GM20431 (cell line): ENCODE measurements at regions not wholly inside any gene's neighbourhood (a gene's known extent, or its start where the extent isn't known, plus 50 kb on each side); places are given as distances from the start of the nearest gene placed in this dataset.

Source experiments
- in situ Hi-C: fragments of 300-500 bp; cut with MseI, MboI; formaldehyde crosslinking; loops from one replicate; pipeline ENCODE4 v1.15.0; 2020; ENCODE audit warnings: low sequenced_read_pairs; ENCODE audit not compliant: unreplicated experiment

DNA sequence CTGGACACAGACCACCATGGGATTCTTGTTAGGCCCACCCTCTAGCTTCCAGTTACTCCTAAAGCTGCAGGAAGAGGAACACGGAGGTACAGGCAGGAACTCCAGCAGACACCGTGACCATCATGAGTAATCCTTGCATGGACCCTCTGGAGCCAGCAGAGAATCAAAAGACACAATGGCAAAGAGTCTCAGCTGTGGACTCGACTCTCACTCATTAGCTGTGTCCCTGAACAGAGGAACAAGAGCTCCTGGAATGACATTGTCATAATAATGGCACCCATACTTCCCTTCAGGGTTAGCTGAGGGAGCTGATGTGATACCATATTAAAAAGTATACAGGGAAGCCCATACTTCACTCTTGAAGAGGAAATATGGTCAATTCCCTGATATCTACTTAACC is 176.3 kb upstream of the ASIC2 start:
- in situ Hi-C loops: no loop called here

DNA sequence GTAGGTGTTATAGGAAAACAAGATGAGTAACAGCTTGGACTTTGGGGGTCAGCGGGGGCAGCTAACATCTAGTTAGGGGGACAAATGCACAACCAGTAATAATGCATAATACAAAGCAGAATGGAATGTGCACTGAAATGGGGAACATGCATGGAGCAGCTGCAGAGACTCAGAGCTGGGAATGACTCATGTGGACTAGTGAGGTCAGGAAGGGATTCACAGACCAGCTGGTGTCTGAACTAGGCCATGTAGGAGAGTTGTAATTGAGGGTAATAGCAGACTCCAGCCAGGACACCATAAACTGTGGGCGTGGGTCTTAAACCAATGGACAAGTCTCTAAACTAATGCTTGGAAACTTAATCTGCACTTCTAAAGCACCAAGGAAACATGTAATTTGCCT is 176.8 kb upstream of the ASIC2 start:
- in situ Hi-C loops: no loop called here

DNA sequence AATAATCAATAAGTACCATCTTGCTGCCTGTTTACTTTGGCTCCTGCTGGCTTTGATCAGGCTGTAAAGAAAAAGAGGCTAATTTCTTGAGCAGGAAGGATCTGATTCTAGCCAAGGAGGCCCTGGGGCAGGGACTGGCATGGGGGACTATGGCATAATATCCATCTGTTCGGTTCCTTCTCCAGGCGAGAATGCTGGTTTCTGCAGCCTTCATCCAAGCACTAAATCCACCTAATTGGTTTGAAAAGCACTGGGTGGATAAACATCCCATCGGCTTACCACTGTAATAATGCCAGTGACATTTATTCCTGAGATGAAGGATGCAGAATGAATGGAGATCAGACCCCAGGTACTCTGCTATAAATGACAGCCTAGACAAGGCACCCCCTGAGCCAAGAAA is 180.0 kb upstream of the ASIC2 start:
- in situ Hi-C loops: no loop called here

DNA sequence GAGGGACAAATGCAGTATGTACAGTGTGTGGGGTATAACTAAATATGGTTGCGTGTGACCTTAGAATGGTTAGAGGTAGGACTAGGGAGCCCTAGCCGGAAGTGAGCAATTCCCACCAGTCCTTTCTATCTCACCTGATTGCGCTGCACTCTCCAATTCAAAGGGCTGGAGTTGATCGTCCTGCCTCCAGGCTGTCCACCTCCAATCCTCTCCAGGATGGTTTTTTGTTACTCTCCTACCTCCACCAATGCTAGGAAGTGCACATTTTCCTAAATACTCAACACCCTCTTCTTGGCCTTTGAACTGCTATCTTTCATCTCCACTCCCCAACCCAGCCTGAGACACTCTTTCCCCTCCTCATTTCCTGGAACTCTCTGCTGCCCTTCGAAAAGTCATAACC is 181.7 kb upstream of the ASIC2 start:
- in situ Hi-C loops: no loop called here

DNA sequence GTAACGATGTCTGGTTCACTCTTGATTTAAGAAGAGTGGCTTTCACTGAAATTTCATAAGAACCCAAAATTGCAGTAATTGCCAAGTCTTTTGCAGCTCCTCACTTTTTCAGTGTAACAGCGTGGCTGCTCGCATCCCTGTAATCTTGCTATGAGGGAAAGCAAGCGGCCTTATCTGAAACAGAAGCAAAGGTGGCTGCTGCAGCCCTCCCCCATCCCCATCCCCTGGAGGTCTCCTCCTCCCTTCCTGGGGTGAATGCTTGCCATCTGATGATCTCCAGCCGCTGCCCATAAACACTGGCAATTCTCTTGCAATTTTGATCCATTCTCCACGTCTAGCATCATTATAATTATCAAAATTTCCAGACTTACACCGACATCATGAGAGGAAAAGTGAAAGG is 182.5 kb upstream of the ASIC2 start:
- in situ Hi-C loops: no loop called here

DNA sequence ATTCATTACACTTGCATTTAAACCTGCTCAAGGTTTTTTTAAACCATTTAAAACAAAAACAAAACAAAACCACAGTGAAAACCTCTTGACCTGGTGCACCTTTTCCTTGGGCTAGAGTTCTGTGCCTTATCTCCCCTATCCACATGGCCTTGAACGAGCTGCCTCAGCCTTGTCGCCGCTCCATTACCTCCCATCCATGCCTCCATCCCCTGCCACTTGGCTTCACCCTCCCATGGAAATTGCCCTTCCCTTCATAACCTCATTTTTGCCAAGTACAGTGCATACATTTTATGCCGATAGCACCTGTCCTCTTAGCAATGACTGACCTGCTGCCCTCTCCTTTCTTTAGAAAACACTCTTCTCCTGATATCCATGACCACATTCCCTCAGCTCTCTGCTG is 188.6 kb upstream of the ASIC2 start:
- in situ Hi-C loops: no loop called here

DNA sequence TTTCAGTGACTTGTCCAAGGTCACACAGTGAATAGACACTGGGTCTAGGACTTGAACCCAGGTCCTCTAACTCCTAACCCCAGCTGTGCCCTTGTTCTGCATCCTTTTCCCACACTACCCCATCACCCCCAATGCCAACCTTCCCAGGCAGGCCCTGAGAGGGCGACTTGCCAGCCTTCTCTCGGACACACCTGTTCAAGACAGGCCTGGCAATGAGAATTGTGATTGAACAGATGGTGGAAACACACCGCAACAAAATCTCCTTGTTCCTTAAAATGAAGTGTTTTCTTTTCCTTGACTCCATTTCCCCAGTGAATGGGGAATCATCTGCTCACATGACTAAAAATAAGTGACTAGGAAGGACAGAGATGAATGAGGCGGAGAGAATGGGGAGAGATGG is 189.5 kb upstream of the ASIC2 start:
- in situ Hi-C loops: no loop called here

DNA sequence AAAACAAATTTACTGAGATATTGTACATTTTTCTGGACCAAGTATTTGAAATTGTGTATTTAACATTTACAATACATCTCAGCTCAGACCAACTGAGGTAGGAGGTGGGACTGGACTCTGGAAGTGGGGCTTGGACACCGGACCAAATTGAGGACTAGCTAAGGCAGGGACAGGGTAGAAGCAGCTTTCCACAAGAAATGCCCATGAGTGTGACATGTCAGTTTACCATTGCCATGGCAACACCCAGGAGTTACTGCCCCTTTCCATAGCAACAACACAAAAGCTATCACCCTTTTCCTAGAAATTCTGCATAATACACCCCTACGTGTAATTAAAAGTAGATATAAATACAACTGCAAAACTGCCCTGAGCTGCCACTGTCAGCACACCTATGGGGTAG is 191.5 kb upstream of the ASIC2 start:
- in situ Hi-C loops: no loop called here

DNA sequence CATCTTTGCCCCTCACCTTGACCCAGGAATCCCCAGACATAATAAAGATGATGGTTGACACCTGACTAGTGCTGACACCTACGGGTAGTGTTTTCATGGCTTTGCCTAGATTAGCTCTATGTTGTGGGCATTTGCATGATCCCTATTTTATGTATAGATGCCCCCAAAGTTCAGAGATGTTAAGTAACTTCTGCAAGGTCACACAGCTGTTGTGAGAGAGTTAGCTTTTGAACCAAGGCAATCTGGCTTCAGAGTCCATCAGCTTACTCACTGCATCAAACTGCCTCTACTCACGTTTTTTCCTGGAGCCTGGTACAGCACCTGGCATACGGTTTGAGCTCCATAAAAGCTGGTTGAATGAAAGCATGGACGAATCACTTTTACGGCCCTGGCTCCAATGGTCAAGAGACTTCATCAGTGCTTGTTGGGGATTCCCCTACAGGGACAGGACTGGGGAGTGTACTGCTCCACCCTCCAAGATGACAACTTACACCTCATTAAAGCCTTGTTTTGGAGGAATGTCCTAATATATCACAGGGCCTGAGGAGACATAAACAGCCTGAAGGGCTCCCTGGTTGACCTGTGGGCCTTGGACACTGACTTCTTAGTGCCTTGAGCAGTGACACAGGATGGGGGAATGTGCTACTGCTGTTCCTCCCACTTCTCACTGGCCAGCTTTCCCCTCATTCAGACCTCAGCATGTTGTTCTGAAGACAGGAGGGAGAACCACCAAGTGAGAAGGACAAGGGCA is 193.2 kb upstream of the ASIC2 start:
- in situ Hi-C loops: no loop called here

DNA sequence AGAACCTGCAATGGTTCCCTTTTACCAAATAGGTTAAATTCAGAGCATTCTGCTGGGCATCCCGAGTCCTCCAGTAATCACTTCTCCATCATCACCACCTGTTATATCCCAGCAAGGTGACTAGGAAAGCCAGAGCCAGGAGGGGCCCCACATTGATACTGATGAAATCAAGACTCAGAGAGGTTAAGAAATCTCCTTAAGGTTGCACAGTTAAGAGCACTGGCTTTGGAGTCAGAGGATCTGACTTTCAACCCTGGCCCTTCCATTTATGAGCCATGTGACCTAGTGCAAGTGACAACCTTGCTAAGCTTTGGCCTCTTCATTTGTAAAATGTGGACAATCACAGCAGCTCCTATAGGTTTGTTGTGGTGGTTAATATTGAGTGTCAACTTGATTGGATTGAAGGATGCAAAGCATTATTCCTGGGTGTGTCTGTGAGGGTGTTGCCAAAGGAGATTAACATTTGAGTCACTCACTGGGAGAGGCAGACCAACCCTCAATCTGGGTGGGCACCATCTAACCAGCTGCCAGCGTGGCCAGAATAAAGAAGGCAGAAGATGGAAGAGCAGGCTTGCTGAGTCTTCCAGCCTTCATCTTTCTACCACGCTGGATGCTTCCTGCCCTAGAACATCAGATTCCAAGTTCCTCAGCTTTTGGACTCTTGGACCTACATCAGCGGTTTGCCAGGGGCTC is 194.2 kb upstream of the ASIC2 start:
- in situ Hi-C loops: no loop called here

DNA sequence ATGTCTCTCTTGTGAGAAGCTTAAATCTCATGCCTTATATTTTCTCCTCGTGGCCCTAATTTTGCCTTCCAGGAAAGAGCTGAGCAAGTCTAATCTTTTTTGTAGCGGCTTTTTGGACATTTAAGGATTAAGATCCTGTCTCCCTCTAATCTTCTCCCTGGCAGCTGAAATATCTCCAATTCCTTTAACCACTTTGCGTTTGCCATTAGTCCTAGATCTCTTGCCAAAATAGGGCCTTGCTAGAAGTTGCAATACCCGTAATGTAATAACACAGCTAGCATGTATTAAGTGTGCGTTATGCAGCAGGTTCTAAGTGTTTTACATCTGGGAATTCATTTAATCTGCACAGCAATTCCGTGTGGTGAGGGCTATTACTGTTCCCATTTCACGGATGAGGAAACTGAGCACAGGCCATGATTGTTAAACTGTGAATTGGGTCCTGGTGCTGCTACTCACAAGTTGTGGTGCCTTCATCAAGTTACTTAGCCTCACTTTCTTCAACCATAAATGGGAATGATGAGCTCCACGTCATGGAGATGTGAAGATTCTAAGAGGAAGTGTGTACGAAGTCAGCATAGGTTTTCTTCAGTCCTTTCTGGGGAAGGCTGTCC is 198.9 kb upstream of the ASIC2 start:
- in situ Hi-C loops: no loop called here

DNA sequence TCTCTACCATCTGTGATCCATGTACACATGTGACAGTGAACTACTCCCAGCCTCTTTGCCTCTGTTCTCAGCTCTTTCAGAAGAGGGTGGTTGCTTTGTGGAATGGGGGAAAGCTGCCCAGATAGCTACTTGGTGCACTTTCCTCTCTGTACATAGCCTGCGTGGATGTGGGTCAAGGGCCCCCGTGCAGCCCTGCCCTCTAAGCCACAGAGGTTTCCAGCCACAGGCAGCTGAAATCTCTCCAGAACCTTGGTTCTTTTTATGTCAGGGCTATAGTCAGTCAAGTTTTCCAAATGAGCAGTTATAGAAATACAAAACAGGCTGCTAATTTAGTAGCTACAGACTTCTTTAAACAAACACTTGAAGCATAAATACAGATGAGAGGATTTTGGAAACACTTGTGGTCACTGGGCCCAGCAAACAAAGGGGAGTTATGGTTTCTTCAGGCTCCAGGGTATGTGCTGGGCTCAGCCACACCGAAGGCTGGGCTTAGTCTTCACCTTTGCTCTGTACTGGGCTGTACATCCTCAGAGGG is 199.7 kb upstream of the ASIC2 start:
- in situ Hi-C loops: no loop called here

DNA sequence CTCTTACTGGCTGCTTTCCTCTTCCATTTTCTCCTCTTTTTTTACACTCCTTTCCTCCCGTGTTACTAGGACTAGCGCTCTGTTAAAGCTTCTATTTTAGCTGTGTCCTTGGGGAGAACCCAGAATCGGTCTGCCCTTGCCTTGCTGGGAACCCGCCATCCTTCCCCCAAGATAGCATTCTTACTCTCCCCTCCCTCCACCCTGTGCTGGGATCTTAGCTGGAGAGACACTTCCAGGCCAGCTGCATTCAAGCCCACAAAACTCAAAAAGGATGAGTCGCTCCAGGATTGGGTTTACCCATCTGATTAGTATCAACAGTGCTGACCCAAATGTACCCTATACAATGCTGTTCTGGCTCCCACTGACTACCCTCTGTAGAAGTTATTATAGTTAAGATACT is 200.5 kb upstream of the ASIC2 start:
- in situ Hi-C loops: no loop called here

DNA sequence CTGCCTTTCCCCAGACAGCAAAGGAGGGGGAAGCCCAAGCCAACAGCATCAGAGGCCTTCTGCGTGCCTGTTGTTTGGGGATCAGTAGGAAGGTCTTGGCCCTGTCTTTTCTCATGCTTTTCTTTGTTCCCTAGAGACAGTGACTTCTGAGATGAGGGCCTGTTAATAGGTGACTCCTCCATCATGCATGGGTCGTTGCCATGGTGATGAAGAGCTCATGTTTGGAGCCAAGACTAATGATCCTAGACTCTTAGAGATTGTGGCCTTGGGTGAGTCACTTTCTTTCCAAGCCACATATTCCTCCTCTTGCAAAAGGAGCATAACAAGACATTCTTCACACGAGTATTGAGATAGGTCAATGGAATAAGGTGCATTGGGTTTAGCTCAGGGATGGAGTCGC is 201.1 kb upstream of the ASIC2 start:
- in situ Hi-C loops: no loop called here

DNA sequence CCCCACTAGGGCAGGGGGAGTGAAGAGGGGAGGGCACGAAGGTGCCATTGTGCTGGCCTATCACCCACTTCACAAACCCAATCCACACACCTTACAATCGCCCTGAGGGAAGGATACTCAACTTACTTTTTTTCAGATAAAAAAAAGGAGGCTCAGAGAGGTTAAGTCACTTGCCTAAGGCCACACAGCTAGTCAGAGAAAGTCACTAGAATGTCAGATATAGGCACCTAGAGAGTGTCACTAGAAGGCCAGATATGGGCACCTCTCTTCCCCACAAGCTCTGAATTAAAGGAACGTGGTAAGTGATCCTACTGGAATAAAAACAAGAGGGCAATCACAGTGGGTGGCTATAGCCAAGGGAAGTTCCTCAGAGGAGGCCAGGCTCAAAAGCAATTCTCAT is 204.5 kb upstream of the ASIC2 start:
- in situ Hi-C loops: no loop called here

DNA sequence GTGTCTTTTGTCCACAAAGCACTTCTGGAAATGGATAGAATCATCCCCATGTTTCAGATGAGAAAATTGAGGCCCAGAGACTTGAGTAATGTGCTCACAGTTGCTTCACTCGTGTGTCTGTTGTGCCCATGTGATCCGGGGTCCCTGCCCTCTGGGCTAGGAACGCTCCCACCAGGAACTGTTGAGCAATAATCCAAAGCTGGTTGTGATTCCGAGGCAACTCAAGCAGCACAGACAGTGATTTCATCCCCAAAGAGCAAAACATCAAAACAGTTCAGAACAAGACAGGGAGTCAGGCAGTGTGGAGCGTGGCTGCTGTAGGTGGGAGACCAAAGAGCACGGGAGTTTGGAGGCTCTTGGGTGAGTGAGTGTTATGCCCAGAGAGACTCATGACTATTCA is 205.0 kb upstream of the ASIC2 start:
- in situ Hi-C loops: no loop called here

DNA sequence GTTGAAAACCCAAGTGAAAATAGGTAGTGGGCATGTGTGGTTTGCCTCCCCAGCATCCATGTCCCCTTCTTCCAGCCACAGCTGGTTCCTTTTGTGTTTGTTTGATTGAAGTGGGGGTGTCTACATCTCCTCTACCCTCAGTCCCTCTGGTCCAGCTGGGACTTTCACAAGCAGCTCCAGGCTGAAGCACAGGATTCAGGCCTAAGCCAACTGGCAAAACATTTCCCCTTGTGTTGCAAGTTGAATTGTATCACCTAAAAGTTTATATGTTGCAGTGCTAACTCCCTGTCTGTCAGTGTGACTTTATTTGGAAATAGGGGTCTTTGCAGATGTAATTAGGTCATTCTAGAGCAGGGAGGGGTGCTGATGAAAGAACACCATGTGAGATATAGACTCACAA is 205.9 kb upstream of the ASIC2 start:
- in situ Hi-C loops: no loop called here

DNA sequence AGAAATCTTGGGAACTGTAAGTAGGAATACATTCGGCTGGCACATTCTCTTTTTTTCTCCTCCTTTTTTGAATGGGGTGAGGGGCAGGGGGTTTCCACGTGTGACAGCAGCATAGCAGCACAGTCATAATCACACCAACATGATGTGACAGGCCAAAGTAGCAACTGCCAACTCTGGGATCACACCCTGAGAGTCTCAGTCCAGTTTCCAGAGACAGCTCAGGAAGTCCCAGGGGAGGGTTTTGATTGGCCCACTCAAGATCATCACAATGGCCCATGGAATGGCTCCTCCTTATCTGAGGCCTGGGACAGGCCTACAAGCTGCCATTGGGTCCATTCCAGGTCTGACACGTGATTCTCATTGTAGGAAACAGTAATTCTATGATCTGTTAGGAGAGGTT is 207.1 kb upstream of the ASIC2 start:
- in situ Hi-C loops: no loop called here

DNA sequence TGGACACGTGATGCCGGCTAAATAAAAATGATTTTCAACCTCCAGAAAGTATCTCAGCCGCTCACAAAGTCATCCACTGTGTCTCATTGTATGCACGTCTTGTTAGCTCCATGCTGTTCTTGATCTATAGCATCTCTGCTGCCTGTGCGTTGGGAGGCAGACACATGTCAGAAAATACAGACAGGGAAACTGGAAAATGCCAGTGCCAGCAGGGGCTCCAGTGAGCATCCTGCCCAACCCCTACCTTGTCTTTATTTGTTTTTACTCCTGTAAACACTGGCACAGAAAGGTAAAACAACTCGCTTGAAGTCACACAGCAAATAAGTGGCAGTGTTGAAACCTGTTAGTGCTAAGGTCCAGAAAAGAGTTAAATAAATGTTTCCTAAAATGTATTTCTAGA is 208.1 kb upstream of the ASIC2 start:
- in situ Hi-C loops: no loop called here

DNA sequence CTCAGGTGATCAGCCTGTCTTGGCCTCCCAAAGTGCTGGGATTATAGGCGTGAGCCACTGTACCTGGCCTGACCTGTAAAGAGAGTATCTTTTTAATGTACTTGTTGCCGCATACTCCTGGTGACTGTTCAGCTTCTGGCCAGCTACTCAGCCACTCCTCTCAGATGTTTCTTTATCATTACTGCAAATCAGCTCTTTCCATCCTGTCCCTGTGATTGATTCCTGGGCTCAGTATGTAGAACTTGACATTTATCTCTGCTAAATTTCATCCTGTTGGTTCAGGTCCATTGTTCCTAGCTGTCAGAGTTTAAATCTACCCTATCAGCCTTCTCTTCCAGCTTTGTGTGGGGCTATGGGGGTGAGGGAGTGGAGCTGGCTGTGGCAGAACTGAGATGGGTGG is 211.5 kb upstream of the ASIC2 start:
- in situ Hi-C loops: no loop called here

DNA sequence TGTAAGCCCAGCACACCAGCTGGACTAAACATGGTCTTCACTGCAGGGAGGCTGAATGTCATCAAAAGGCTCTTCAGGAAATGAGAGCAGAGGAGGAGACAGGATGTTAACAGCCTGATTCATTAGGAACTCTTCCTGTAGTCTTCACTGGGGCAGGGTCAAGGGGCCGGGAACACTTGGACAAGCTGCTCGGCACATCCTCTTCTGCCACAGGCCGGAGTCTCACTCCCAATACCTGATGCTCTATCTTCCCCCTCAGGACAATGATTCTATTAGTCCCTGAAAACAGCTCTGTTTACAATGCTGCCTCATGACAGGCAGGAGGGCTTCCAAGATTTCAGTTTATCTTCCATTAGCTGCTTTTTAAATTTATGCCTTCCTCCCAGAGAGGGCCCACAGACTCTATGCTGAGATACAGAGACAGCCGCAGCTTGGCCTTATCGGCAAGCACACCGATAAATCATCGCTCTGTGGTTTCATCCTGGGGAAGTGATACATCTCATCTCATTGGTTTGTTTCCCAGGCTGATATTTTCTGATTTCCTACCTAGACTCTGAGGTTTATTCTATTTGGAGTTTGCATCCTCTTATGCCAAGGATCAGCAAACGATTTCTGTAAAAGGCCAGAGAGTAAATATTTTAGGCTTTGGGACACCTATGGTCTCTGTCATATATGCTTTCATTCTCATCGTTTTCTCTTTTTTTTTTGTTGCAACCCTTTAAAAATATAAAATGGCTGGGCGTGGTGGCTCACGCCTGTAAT is 214.0 kb upstream of the ASIC2 start:
- in situ Hi-C loops: no loop called here
